Thyroid gland (tissue), 4 donors: ENCODE measurements at regions not wholly inside any gene's neighbourhood (a gene's known extent, or its start where the extent isn't known, plus 50 kb on each side); places are given as distances from the start of the nearest gene placed in this dataset.

Experiments
- DNase-seq, 2 donors: peaks; one replicate each; pipeline ENCODE4 v3.0.0-alpha.2; 2019
- H3K27ac ChIP-seq, 3 donors: fragments of 200-600 bp; sonication (generic); 1 replicate in 2 of 3; 2 replicates in 1 of 3; pipeline ENCODE4 v1.5.1; 2016 to 2019; ENCODE audit warnings: mild to moderate bottlenecking in 1 of 3, moderate library complexity in 1 of 3
- H3K27me3 ChIP-seq: fragments of 200-600 bp; sonication (generic); one replicate; pipeline ENCODE4 v1.5.1; 2019
- H3K36me3 ChIP-seq, 2 donors: fragments of 200-600 bp; sonication (generic); one replicate each; pipeline ENCODE4 v1.5.1; 2016 to 2019
- H3K4me1 ChIP-seq, 2 donors: fragments of 200-600 bp; sonication (generic); one replicate each; pipeline ENCODE4 v1.5.1; 2017 to 2019
- H3K4me3 ChIP-seq, 3 donors: fragments of 200-600 bp; sonication (generic); replicated peaks in 1 of 3; 1 replicate in 2 of 3; 2 replicates in 1 of 3; pipeline ENCODE4 v1.5.1; 2016; ENCODE audit warnings: mild to moderate bottlenecking in 1 of 3
- H3K9me3 ChIP-seq: fragments of 200-600 bp; sonication (generic); one replicate; pipeline ENCODE4 v1.5.1; 2017
- CTCF ChIP-seq, 6 experiments: fragments of 200-600 bp in 3 of 6; fragments of 450-650 bp in 3 of 6; sonication (generic) in 3 of 6; IDR thresholded peaks; one replicate each; pipeline ENCODE4 v1.5.1; 2016 to 2019; ENCODE audit warnings: antibody characterized with exemption in 6 of 6, mild to moderate bottlenecking in 2 of 6, inconsistent platforms in 1 of 6, moderate library complexity in 1 of 6
- POLR2A ChIP-seq, 2 donors: fragments of 450-650 bp; IDR thresholded peaks; one replicate each; pipeline ENCODE4 v1.6.1; 2017; ENCODE audit warnings: antibody characterized with exemption in 2 of 2, mild to moderate bottlenecking in 2 of 2, moderate library complexity in 1 of 2
- WGBS, 2 donors: methylation state at CpG; one replicate each; pipeline ENCODE4 v1.1.5; 2017; 5-methylcytosine and 5-hydroxymethylcytosine counted together
- intact Hi-C: fragments of 100-400 bp; cut with DNase I; formaldehyde crosslinking; loops from one replicate; pipeline ENCODE4 v1.15.1; 2023

- Histone ChIP-seq H3K36me3 (no peaks in the 10 kb centered on the region), H3K9me3 (no peaks in the 10 kb centered on the region), H3K4me1 (no peaks in the 10 kb centered on the region), H3K4me3 (no peak overlapping the region), H3K27ac (no peak overlapping the region), H3K27me3 (no peaks in the 10 kb centered on the region)
- intact Hi-C loops = no loop called here
- no peak for DNase-seq
- 89 to 91% methylated on average over 4 of the region's 4 CpGs for WGBS, 2 donors
- TF ChIP-seq CTCF (IDR thresholded peaks at IDR 0.05) (no peak), POLR2A (IDR thresholded peaks at IDR 0.05) (no peak)
Measured at GRCh38 chr4:151921811-151922210, 161.0 kb upstream of the GATB start.

GRCh38 chr4:151921386-151921785, 160.6 kb upstream of the GATB start:
- intact Hi-C loops = no loop called here
- H3K4me1 ChIP-seq = no peaks in the 10 kb centered on the region

DNA sequence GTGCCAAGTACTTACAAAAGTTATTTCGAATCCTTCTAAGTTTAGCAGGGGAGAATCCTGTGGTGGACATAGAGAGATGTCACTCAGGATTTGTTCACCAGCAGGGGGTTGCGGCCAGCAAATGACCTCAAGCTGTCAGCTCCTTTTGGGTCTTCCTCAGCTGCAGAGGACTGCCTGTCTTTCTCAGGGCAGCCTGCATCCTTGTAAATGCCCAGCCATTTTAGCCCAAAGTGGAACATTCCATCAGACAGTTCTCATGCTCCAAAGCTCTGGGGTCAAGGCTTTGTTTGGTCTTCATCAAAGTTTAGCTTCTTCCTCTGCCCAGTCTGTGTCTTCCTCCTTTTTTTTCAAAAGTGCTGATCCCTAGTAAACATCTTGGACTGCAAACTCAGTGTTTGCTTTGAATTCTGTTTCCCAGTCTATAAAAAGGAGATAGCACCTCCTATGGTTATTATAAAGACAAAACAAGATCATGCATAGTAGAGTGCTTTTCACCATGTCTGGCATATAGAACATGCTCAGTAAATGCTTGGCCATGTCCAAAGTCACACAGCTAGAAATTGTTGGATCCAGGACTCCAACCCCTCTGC, 156.4 kb upstream of the GATB start:
- Histone ChIP-seq H3K9me3 (no peaks in the 10 kb centered on the region), H3K4me1 (no peaks in the 10 kb centered on the region), H3K27ac (no peak overlapping the region), H3K27me3 (no peaks in the 10 kb centered on the region), H3K36me3 (no peaks in the 10 kb centered on the region), H3K4me3 (no peak overlapping the region)
- TF ChIP-seq CTCF (IDR thresholded peaks at IDR 0.05) (no peak), POLR2A (IDR thresholded peaks at IDR 0.05) (no peak)
- intact Hi-C loops = no loop called here
- DNase-seq = no peak
- WGBS, 2 donors = 84 to 86% methylated on average over 2 of the region's 2 CpGs

More at GRCh38 chr4:151921386-151921785, 160.6 kb upstream of the GATB start:
- H3K36me3 ChIP-seq = no peaks in the 10 kb centered on the region
- H3K9me3 ChIP-seq = no peaks in the 10 kb centered on the region
- no peak overlapping the region for H3K4me3 ChIP-seq
- H3K27ac ChIP-seq = no peak overlapping the region
- no peak for DNase-seq
- TF ChIP-seq CTCF (IDR thresholded peaks at IDR 0.05) (no peak), POLR2A (IDR thresholded peaks at IDR 0.05) (no peak)
- H3K27me3 ChIP-seq = no peaks in the 10 kb centered on the region

DNA sequence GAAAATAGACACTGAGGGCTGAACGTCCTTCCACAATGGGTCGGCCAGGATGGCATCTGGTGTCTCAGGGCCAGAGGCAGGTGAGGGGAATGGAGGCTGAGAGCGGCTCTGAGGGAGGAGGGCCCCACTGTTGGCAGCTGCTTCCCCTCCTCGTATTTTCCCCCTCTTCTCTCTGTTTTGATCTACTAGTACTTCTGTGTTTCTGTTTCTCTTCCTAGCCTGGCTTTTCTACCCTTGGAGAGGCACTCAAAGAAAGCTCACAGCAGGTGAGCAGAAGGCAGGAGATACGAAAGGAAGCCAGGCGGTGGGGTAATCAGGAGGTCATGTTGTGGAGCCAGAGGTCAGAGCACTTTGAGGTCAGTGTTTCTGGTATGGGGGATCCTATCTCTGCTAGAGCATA, 151.8 kb upstream of the GATB start:
- Histone ChIP-seq H3K4me3 (no peak overlapping the region), H3K27ac (no peak overlapping the region), H3K36me3 (no peaks in the 10 kb centered on the region), H3K9me3 (no peaks in the 10 kb centered on the region), H3K4me1 (no peaks in the 10 kb centered on the region), H3K27me3 (no peaks in the 10 kb centered on the region)
- no peak for DNase-seq
- 39 to 44% methylated on average over 6 of the region's 6 CpGs for WGBS, 2 donors
- TF ChIP-seq CTCF (IDR thresholded peaks at IDR 0.05) (no peak), POLR2A (IDR thresholded peaks at IDR 0.05) (no peak)
- intact Hi-C loops = no loop called here

DNA sequence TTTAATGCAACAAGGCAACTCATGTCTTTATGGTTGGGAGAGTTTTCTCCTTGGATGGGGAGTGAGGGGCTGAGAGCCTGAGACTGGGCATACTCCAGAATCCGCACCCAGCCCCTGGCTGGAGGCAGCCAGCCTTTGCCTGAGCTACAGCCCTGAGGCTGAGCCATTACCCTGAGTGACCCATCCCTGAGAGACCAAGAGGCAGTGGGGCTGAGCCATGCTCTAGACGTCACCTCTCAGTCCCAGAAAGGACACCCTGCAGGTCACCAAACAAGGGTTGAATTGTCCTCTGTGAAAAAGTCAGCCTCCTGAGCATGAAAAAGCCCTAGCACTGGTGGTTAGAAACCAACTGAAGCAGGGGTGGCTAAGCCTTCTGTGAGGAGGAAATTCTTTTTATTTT, 151.2 kb upstream of the GATB start:
- DNase-seq = no peak

More for the DNA sequence above, 151.2 kb upstream of the GATB start:
- TF ChIP-seq CTCF (IDR thresholded peaks at IDR 0.05) = no peak
- no peak for TF ChIP-seq POLR2A (IDR thresholded peaks at IDR 0.05)
- Histone ChIP-seq H3K27me3 (no peaks in the 10 kb centered on the region), H3K27ac (no peak overlapping the region), H3K9me3 (no peaks in the 10 kb centered on the region), H3K36me3 (no peaks in the 10 kb centered on the region), H3K4me1 (no peaks in the 10 kb centered on the region), H3K4me3 (no peak overlapping the region)
- intact Hi-C loops = no loop called here
- WGBS, 2 donors = 83 to 89% methylated on average over 2 of the region's 2 CpGs
